Activated B cell treated with CpG ODN at 0.5 μM for 24 hours (primary cell): ENCODE measurements at regions not wholly inside any gene's neighbourhood (a gene's known extent, or its start where the extent isn't known, plus 50 kb on each side); places are given as distances from the start of the nearest gene placed in this dataset.

Experiments used
- ATAC-seq: fragments of 200-7000 bp; cut with Tn5 transposase; one replicate; pipeline ENCODE4 v1.10.0; 2021; ENCODE audit warnings: low read depth, mild to moderate bottlenecking, moderate library complexity
- CTCF ChIA-PET: fragments of 350-600 bp; sonication (Branson Sonifier 250); formaldehyde crosslinking; loops from one replicate; lab custom pipeline; 2021; ENCODE audit warnings: antibody characterized with exemption; lab: Charles Lee
- POLR2A ChIA-PET: fragments of 350-600 bp; sonication (Branson Sonifier 250); formaldehyde crosslinking; loops from one replicate; lab custom pipeline; 2021; ENCODE audit warnings: antibody characterized with exemption; lab: Charles Lee
- DNase-seq: peaks from one replicate; pipeline ENCODE4 v3.0.0; 2022
- H3K27ac Mint-ChIP-seq: one replicate; pipeline ENCODE4 v1.8.0; 2020; ENCODE audit warnings: mixed read lengths
- H3K27me3 Mint-ChIP-seq: one replicate; pipeline ENCODE4 v1.8.0; 2021; ENCODE audit warnings: mixed read lengths
- H3K36me3 Mint-ChIP-seq: one replicate; pipeline ENCODE4 v1.8.0; 2021; ENCODE audit warnings: low read depth, mixed read lengths
- H3K4me1 Mint-ChIP-seq: one replicate; pipeline ENCODE4 v1.8.0; 2021; ENCODE audit warnings: mixed read lengths
- H3K4me3 Mint-ChIP-seq: one replicate; pipeline ENCODE4 v1.8.0; 2020; ENCODE audit warnings: mild to moderate bottlenecking, mixed read lengths
- H3K9me3 Mint-ChIP-seq: one replicate; pipeline ENCODE4 v1.8.0; 2020; ENCODE audit warnings: mixed read lengths
- CTCF ChIP-seq: fragments of 200-600 bp; IDR thresholded peaks from one replicate; pipeline ENCODE4 v1.8.0; 2022; ENCODE audit warnings: antibody characterized with exemption, mild to moderate bottlenecking
- intact Hi-C: fragments of 100-400 bp; cut with micrococcal nuclease; formaldehyde crosslinking; loops from one replicate; pipeline ENCODE4 v1.15.1; 2024

- TF ChIP-seq CTCF: no peak
- Mint-ChIP-seq H3K4me1 (no peaks in the 10 kb centered on the region), H3K27me3 (no peaks in the 10 kb centered on the region), H3K4me3 (no peak overlapping the region), H3K27ac (no peak overlapping the region), H3K9me3 (no peaks in the 10 kb centered on the region), H3K36me3 (no peaks in the 10 kb centered on the region)
- ATAC-seq: no peak
- CTCF ChIA-PET: no interaction called here
- POLR2A ChIA-PET: no interaction called here
- DNase-seq: no peak
- intact Hi-C loops: no loop called here
These were observed 140.7 kb upstream of the SPAG17 start for GRCh38 chr1:118325550-118326225.

- no peak for TF ChIP-seq CTCF
- intact Hi-C loops: no loop called here
- Mint-ChIP-seq H3K4me1 (no peaks in the 10 kb centered on the region), H3K9me3 (peaks cover 3% of the 10 kb centered on the region), H3K27me3 (no peaks in the 10 kb centered on the region), H3K27ac (no peak overlapping the region), H3K36me3 (no peaks in the 10 kb centered on the region), H3K4me3 (no peak overlapping the region)
- ChIA-PET POLR2A (no interaction called here), CTCF (no interaction called here)
- ATAC-seq: no peak
- DNase-seq: no peak
These were observed 138.2 kb upstream of the SPAG17 start for GRCh38 chr1:118323246-118323645.

GRCh38 chr1:118322331-118322730 is 137.3 kb upstream of the SPAG17 start:
- ATAC-seq: no peak
- Mint-ChIP-seq H3K27me3 (no peaks in the 10 kb centered on the region), H3K4me1 (no peaks in the 10 kb centered on the region), H3K36me3 (no peaks in the 10 kb centered on the region), H3K27ac (no peak overlapping the region), H3K9me3 (peaks cover 3% of the 10 kb centered on the region), H3K4me3 (no peak overlapping the region)
- DNase-seq: no peak
- CTCF ChIA-PET: no interaction called here
- intact Hi-C loops: no loop called here
- no peak for TF ChIP-seq CTCF
- POLR2A ChIA-PET: no interaction called here

GRCh38 chr1:118321840-118322239 is 136.8 kb upstream of the SPAG17 start:
- DNase-seq (no peak), ATAC-seq (no peak)
- H3K36me3 Mint-ChIP-seq: no peaks in the 10 kb centered on the region
- no peaks in the 10 kb centered on the region for H3K27me3 Mint-ChIP-seq
- intact Hi-C loops: no loop called here
- ChIA-PET CTCF (no interaction called here), POLR2A (no interaction called here)
- H3K4me1 Mint-ChIP-seq: no peaks in the 10 kb centered on the region
- H3K27ac Mint-ChIP-seq: no peak overlapping the region
- TF ChIP-seq CTCF: no peak
- H3K9me3 Mint-ChIP-seq: peaks cover 3% of the 10 kb centered on the region
- no peak overlapping the region for H3K4me3 Mint-ChIP-seq

GRCh38 chr1:118317842-118318614 is 133.0 kb upstream of the SPAG17 start:
- ChIA-PET CTCF (no interaction called here), POLR2A (no interaction called here)
- no peak for DNase-seq
- no peaks in the 10 kb centered on the region for H3K27me3 Mint-ChIP-seq
- no peak for ATAC-seq
- no peaks in the 10 kb centered on the region for H3K4me1 Mint-ChIP-seq
- intact Hi-C loops: no loop called here
- peaks cover 3% of the 10 kb centered on the region for H3K9me3 Mint-ChIP-seq
- H3K27ac Mint-ChIP-seq: no peak overlapping the region
- no peak overlapping the region for H3K4me3 Mint-ChIP-seq
- no peaks in the 10 kb centered on the region for H3K36me3 Mint-ChIP-seq
- no peak for TF ChIP-seq CTCF
